ENCODE measurements at regions not wholly inside any gene's neighbourhood (a gene's known extent, or its start where the extent isn't known, plus 50 kb on each side); places are given as distances from the start of the nearest gene placed in this dataset.
"Not testable (repeated sequence)": the region's sequence is repeated elsewhere in the genome, so short reads cannot be mapped to it uniquely, and the experiment has no call there.

GRCh38 chr19:30255791-30256495 lies 116.2 kb upstream of the ZNF536 start:
- H3K9ac ChIP-seq, result no peak overlapping the region
- H3K4me1 ChIP-seq, result no peaks in the 10 kb centered on the region
- no peak for TF ChIP-seq Cebpa-rat (IDR thresholded peaks at IDR 0.05)
- H3K9me3 ChIP-seq (replicated peaks in 1 of 11), result peaks cover 0 to 6% (median 0%) of the 10 kb centered on the region in 11 experiments; a peak in 4 of 22 replicates
- H3K27ac ChIP-seq, result no peak overlapping the region
- no peak overlapping the region for H3K4me3 ChIP-seq
- no peak overlapping the region for H3K4me2 ChIP-seq
- H3K27me3 ChIP-seq, result no peaks in the 10 kb centered on the region
- H4K20me1 ChIP-seq, result no peaks in the 10 kb centered on the region
- no peaks in the 10 kb centered on the region for H3K36me3 ChIP-seq

GRCh38 chr19:30256496-30256850 lies 115.7 kb upstream of the ZNF536 start:
- H3K9ac ChIP-seq, result no peak overlapping the region
- H4K20me1 ChIP-seq, result no peaks in the 10 kb centered on the region
- H3K4me3 ChIP-seq, result no peak overlapping the region
- H3K4me1 ChIP-seq, result no peaks in the 10 kb centered on the region
- no peak overlapping the region for H3K4me2 ChIP-seq
- H3K9me3 ChIP-seq (replicated peaks in 1 of 11), result peaks cover 0 to 6% (median 0%) of the 10 kb centered on the region in 11 experiments; a peak in 4 of 22 replicates
- H3K27ac ChIP-seq, result no peak overlapping the region
- H3K36me3 ChIP-seq, result no peaks in the 10 kb centered on the region
- TF ChIP-seq Cebpa-rat (IDR thresholded peaks at IDR 0.05), result no peak
- no peaks in the 10 kb centered on the region for H3K27me3 ChIP-seq

GRCh38 chr19:30263830-30264381 lies 108.3 kb upstream of the ZNF536 start:
- Histone ChIP-seq H4K20me1 (no peaks in the 10 kb centered on the region), H3K27ac (no peak overlapping the region), H3K27me3 (no peaks in the 10 kb centered on the region), H3K4me1 (no peaks in the 10 kb centered on the region), H3K4me3 (no peak overlapping the region), H3K4me2 (no peak overlapping the region), H3K9ac (no peak overlapping the region), H3K36me3 (no peaks in the 10 kb centered on the region), H3K9me3 (replicated peaks in 1 of 11) (peaks cover 0 to 6% (median 0%) of the 10 kb centered on the region in 11 experiments; a peak in 4 of 22 replicates)
- TF ChIP-seq Cebpa-rat (IDR thresholded peaks at IDR 0.05), result no peak

- H4K20me1 ChIP-seq; H3K27ac ChIP-seq; H3K36me3 ChIP-seq; H3K9ac ChIP-seq; H3K9me3 ChIP-seq (replicated peaks in 1 of 11); H3K4me1 ChIP-seq; H3K27me3 ChIP-seq; H3K4me2 ChIP-seq; H3K4me3 ChIP-seq: not testable (repeated sequence)
These were observed 106.3 kb upstream of the ZNF536 start for GRCh38 chr19:30265918-30266317.

- no peaks in the 10 kb centered on the region for H3K27me3 ChIP-seq
- no peak overlapping the region for H3K27ac ChIP-seq
- no peak for TF ChIP-seq Cebpa-rat (IDR thresholded peaks at IDR 0.05)
- no peak overlapping the region for H3K4me2 ChIP-seq
- H3K4me3 ChIP-seq, result no peak overlapping the region
- no peaks in the 10 kb centered on the region for H3K9me3 ChIP-seq (replicated peaks in 1 of 11)
- H3K9ac ChIP-seq, result no peak overlapping the region
- no peaks in the 10 kb centered on the region for H3K4me1 ChIP-seq
- no peaks in the 10 kb centered on the region for H3K36me3 ChIP-seq
- no peaks in the 10 kb centered on the region for H4K20me1 ChIP-seq
These were observed 105.5 kb upstream of the ZNF536 start for GRCh38 chr19:30266687-30267086.

GRCh38 chr19:30267332-30267731 lies 104.9 kb upstream of the ZNF536 start:
- Histone ChIP-seq H3K9me3 (replicated peaks in 1 of 11) (peaks cover 0 to 3% (median under 1%) of the 10 kb centered on the region in 11 experiments; a peak in 7 of 22 replicates), H3K9ac (no peak overlapping the region), H3K27ac (no peak overlapping the region), H3K4me1 (no peaks in the 10 kb centered on the region), H3K4me3 (no peak overlapping the region), H3K36me3 (no peaks in the 10 kb centered on the region), H3K27me3 (no peaks in the 10 kb centered on the region), H4K20me1 (no peaks in the 10 kb centered on the region), H3K4me2 (no peak overlapping the region)
- TF ChIP-seq Cebpa-rat (IDR thresholded peaks at IDR 0.05), result no peak

- Histone ChIP-seq H3K4me2 (no peak overlapping the region), H3K9ac (no peak overlapping the region), H4K20me1 (no peaks in the 10 kb centered on the region), H3K27me3 (no peaks in the 10 kb centered on the region), H3K36me3 (no peaks in the 10 kb centered on the region), H3K4me3 (no peak overlapping the region), H3K9me3 (replicated peaks in 1 of 11) (peaks cover 12 to 14% (median 13%) of the 10 kb centered on the region in 11 experiments), H3K27ac (no peak overlapping the region), H3K4me1 (no peaks in the 10 kb centered on the region)
- TF ChIP-seq Cebpa-rat (IDR thresholded peaks at IDR 0.05), result no peak
These were observed 103.6 kb upstream of the ZNF536 start for GRCh38 chr19:30268601-30269000.

GRCh38 chr19:30269638-30270037 lies 102.5 kb upstream of the ZNF536 start:
- no peaks in the 10 kb centered on the region for H3K27me3 ChIP-seq
- no peak overlapping the region for H3K4me3 ChIP-seq
- no peak overlapping the region for H3K9ac ChIP-seq
- H3K4me1 ChIP-seq, result no peaks in the 10 kb centered on the region
- TF ChIP-seq Cebpa-rat (IDR thresholded peaks at IDR 0.05), result no peak
- H3K36me3 ChIP-seq, result no peaks in the 10 kb centered on the region
- no peak overlapping the region for H3K27ac ChIP-seq
- H4K20me1 ChIP-seq, result no peaks in the 10 kb centered on the region
- H3K9me3 ChIP-seq (replicated peaks in 1 of 11), result peaks cover 12 to 15% (median 14%) of the 10 kb centered on the region in 11 experiments
- H3K4me2 ChIP-seq, result no peak overlapping the region

GRCh38 chr19:30271816-30272215 lies 100.4 kb upstream of the ZNF536 start:
- peaks cover 12 to 15% (median 14%) of the 10 kb centered on the region in 11 experiments for H3K9me3 ChIP-seq (replicated peaks in 1 of 11)
- H3K36me3 ChIP-seq, result no peaks in the 10 kb centered on the region
- H3K9ac ChIP-seq, result no peak overlapping the region
- H3K4me3 ChIP-seq, result no peak overlapping the region
- no peaks in the 10 kb centered on the region for H4K20me1 ChIP-seq
- no peak for TF ChIP-seq Cebpa-rat (IDR thresholded peaks at IDR 0.05)
- H3K27me3 ChIP-seq, result no peaks in the 10 kb centered on the region
- H3K4me2 ChIP-seq, result no peak overlapping the region
- H3K27ac ChIP-seq, result no peak overlapping the region
- H3K4me1 ChIP-seq, result no peaks in the 10 kb centered on the region

- no peaks in the 10 kb centered on the region for H4K20me1 ChIP-seq
- H3K9ac ChIP-seq, result no peak overlapping the region
- TF ChIP-seq Cebpa-rat (IDR thresholded peaks at IDR 0.05), result no peak
- no peaks in the 10 kb centered on the region for H3K36me3 ChIP-seq
- H3K4me2 ChIP-seq, result no peak overlapping the region
- no peaks in the 10 kb centered on the region for H3K27me3 ChIP-seq
- no peak overlapping the region for H3K27ac ChIP-seq
- H3K9me3 ChIP-seq (replicated peaks in 1 of 11), result peaks cover 12 to 15% (median 14%) of the 10 kb centered on the region in 11 experiments
- 0 out of 20 replicates have a peak, but pooled peaks cover 0 to 2% (median 0%) of the 10 kb centered on the region in 10 experiments for H3K4me1 ChIP-seq
- H3K4me3 ChIP-seq, result no peak overlapping the region
These were observed 99.6 kb upstream of the ZNF536 start for GRCh38 chr19:30272554-30272953.

Data from BLaER1 treated with 17β-estradiol and CSF1 and Interleukin-3, amounts not matched to agents 10 nM and 100 nM (cell line).